ENCODE measurements at regions not wholly inside any gene's neighbourhood (a gene's known extent, or its start where the extent isn't known, plus 50 kb on each side); places are given as distances from the start of the nearest gene placed in this dataset.

GRCh38 chr7:46993396-46993795, 588.5 kb downstream of the TNS3 start:
- TF ChIP-seq CTCF (IDR thresholded peaks at IDR 0.05) = no peak
- Histone ChIP-seq H3K4me1 (no peaks in the 10 kb centered on the region), H3K27me3 (no peaks in the 10 kb centered on the region), H3K4me3 (no peak overlapping the region), H3K9me3 (no peaks in the 10 kb centered on the region), H3K36me3 (no peaks in the 10 kb centered on the region), H3K27ac (no peak overlapping the region)
- ATAC-seq (peak; percentile 50), DNase-seq (peak in 3 of 4 donors; percentile 15 to 39 (median 33))
- intact Hi-C loops (cut with DNase I) = no loop called here

- DNase-seq (no peak), ATAC-seq (no peak)
- Histone ChIP-seq H3K27ac (no peak overlapping the region), H3K36me3 (no peaks in the 10 kb centered on the region), H3K4me3 (no peak overlapping the region), H3K27me3 (no peaks in the 10 kb centered on the region), H3K4me1 (no peaks in the 10 kb centered on the region), H3K9me3 (no peaks in the 10 kb centered on the region)
- no peak for TF ChIP-seq CTCF (IDR thresholded peaks at IDR 0.05)
- intact Hi-C loops (cut with DNase I) = no loop called here
Observed at GRCh38 chr7:46990761-46991160, 591.1 kb downstream of the TNS3 start.

- no peaks in the 10 kb centered on the region for H3K4me1 ChIP-seq
- intact Hi-C loops (cut with DNase I) = no loop called here
- H3K27me3 ChIP-seq = no peaks in the 10 kb centered on the region
- no peaks in the 10 kb centered on the region for H3K36me3 ChIP-seq
- H3K4me3 ChIP-seq = no peak overlapping the region
- ATAC-seq = no peak
- H3K27ac ChIP-seq = no peak overlapping the region
- TF ChIP-seq CTCF (IDR thresholded peaks at IDR 0.05) = no peak
- no peak for DNase-seq
- H3K9me3 ChIP-seq = no peaks in the 10 kb centered on the region
Observed at GRCh38 chr7:46989247-46989646, 592.7 kb downstream of the TNS3 start.

GRCh38 chr7:46982928-46983327, 599.0 kb downstream of the TNS3 start:
- DNase-seq (no peak), ATAC-seq (peak; percentile 67)
- Histone ChIP-seq H3K4me1 (no peaks in the 10 kb centered on the region), H3K4me3 (no peak overlapping the region), H3K36me3 (no peaks in the 10 kb centered on the region), H3K27ac (no peak overlapping the region), H3K9me3 (no peaks in the 10 kb centered on the region), H3K27me3 (no peaks in the 10 kb centered on the region)
- intact Hi-C loops (cut with DNase I) = no loop called here
- TF ChIP-seq CTCF (IDR thresholded peaks at IDR 0.05) = no peak

GRCh38 chr7:46979439-46979838, 602.5 kb downstream of the TNS3 start:
- no peak for TF ChIP-seq CTCF (IDR thresholded peaks at IDR 0.05)
- H3K9me3 ChIP-seq = no peaks in the 10 kb centered on the region
- ATAC-seq = no peak
- H3K4me1 ChIP-seq = no peaks in the 10 kb centered on the region
- no peaks in the 10 kb centered on the region for H3K36me3 ChIP-seq
- no peak overlapping the region for H3K27ac ChIP-seq
- DNase-seq = peak in 1 of 4 donors; percentile 1
- no peaks in the 10 kb centered on the region for H3K27me3 ChIP-seq
- intact Hi-C loops (cut with DNase I) = no loop called here
- H3K4me3 ChIP-seq = no peak overlapping the region

Measured in left lung (tissue), 4 donors.